ENCODE measurements at regions not wholly inside any gene's neighbourhood (a gene's known extent, or its start where the extent isn't known, plus 50 kb on each side); places are given as distances from the start of the nearest gene placed in this dataset.
A peak's percentile ranks its signal among the peaks of the same experiment; 100 is the strongest.

- H2AFZ ChIP-seq (ENCODE audit: low read depth, low read length), result no peak overlapping the region
- H3K36me3 ChIP-seq (ENCODE audit: control insufficient read depth, insufficient read depth, low read length), result no peaks in the 10 kb centered on the region
- no peak overlapping the region for H3K9ac ChIP-seq (ENCODE audit: insufficient read depth in 1 of 2, low read depth in 2 of 2, low read length in 2 of 2)
- no peaks in the 10 kb centered on the region for H3K4me1 ChIP-seq (replicated peaks in 1 of 2; ENCODE audit: control insufficient read depth in 2 of 2, insufficient read depth in 2 of 2, low read length in 2 of 2)
- no peak for DNase-seq (ENCODE audit: extremely low read depth in 1 of 4, low spot score in 3 of 4)
- TF ChIP-seq RFX1 (IDR thresholded peaks at IDR 0.05) (peak; percentile 74), DNMT1 (IDR thresholded peaks at IDR 0.05) (no peak)
- no TSS peak for BruUV-seq (replicated peaks)
- intact Hi-C loops (cut with micrococcal nuclease) (no loop called here), in situ Hi-C loops (cut with MboI) (no loop called here)
- ATAC-seq, result no peak
- no peak for FAIRE-seq
- H3K27ac ChIP-seq (ENCODE audit: extremely low read depth, low read depth, low read length), result no peak overlapping the region
- no peaks in the 10 kb centered on the region for H3K79me2 ChIP-seq (ENCODE audit: control insufficient read depth, insufficient read depth, low read length)
- CTCF ChIA-PET (ENCODE audit: low intra/inter-chr PET ratio), result no interaction called here
- no peak overlapping the region for H3K4me3 ChIP-seq
- peaks cover 3 to 11% of the 10 kb centered on the region in 2 experiments; a peak in 3 of 5 replicates for H3K27me3 ChIP-seq (ENCODE audit: control insufficient read depth in 2 of 2, insufficient read depth in 2 of 2, low read length in 2 of 2)
- no peaks in the 10 kb centered on the region for H4K20me1 ChIP-seq (replicated peaks; ENCODE audit: control insufficient read depth, insufficient read depth, low read length)
- H3K4me2 ChIP-seq (ENCODE audit: insufficient read depth, low read length), result no peak overlapping the region
- H3K9me3 ChIP-seq (replicated peaks; ENCODE audit: control insufficient read depth, insufficient read depth, low read depth, low read length), result no peaks in the 10 kb centered on the region
- POLR2A ChIA-PET, result no interaction called here
- WGBS (ENCODE audit: insufficient coverage, low coverage, missing lambda C conversion rate), result under 1% methylated on average over 6 of the region's 6 CpGs
- H3K9me1 ChIP-seq (ENCODE audit: control insufficient read depth, insufficient read depth, low read length), result no peaks in the 10 kb centered on the region
Measured at GRCh38 chr10:6711408-6711841, 131.3 kb upstream of the PRKCQ start.

- H3K27ac ChIP-seq (ENCODE audit: extremely low read depth, low read depth, low read length), result no peak overlapping the region
- ChIA-PET POLR2A (no interaction called here), CTCF (ENCODE audit: low intra/inter-chr PET ratio) (no interaction called here)
- H3K36me3 ChIP-seq (ENCODE audit: control insufficient read depth, insufficient read depth, low read length), result no peaks in the 10 kb centered on the region
- DNase-seq (ENCODE audit: extremely low read depth in 1 of 4, low spot score in 3 of 4) (no peak), ATAC-seq (no peak), FAIRE-seq (no peak)
- H3K9ac ChIP-seq (ENCODE audit: insufficient read depth in 1 of 2, low read depth in 2 of 2, low read length in 2 of 2), result no peak overlapping the region
- no TSS peak for BruUV-seq (replicated peaks)
- no peaks in the 10 kb centered on the region for H3K9me3 ChIP-seq (replicated peaks; ENCODE audit: control insufficient read depth, insufficient read depth, low read depth, low read length)
- intact Hi-C loops (cut with micrococcal nuclease) (no loop called here), in situ Hi-C loops (cut with MboI) (no loop called here)
- no peaks in the 10 kb centered on the region for H3K79me2 ChIP-seq (ENCODE audit: control insufficient read depth, insufficient read depth, low read length)
- H3K27me3 ChIP-seq (ENCODE audit: control insufficient read depth in 2 of 2, insufficient read depth in 2 of 2, low read length in 2 of 2), result peaks cover 9 to 13% of the 10 kb centered on the region in 2 experiments; a peak in 4 of 5 replicates
- H3K4me2 ChIP-seq (ENCODE audit: insufficient read depth, low read length), result no peak overlapping the region
- 27% methylated on average over 4 of the region's 4 CpGs for whole genome bisulfite sequencing (ENCODE audit: insufficient coverage, low coverage, missing lambda C conversion rate)
- H4K20me1 ChIP-seq (replicated peaks; ENCODE audit: control insufficient read depth, insufficient read depth, low read length), result no peaks in the 10 kb centered on the region
- no peaks in the 10 kb centered on the region for H3K4me1 ChIP-seq (replicated peaks in 1 of 2; ENCODE audit: control insufficient read depth in 2 of 2, insufficient read depth in 2 of 2, low read length in 2 of 2)
- H3K9me1 ChIP-seq (ENCODE audit: control insufficient read depth, insufficient read depth, low read length), result no peaks in the 10 kb centered on the region
- no peak overlapping the region for H3K4me3 ChIP-seq
- no peak overlapping the region for H2AFZ ChIP-seq (ENCODE audit: low read depth, low read length)
- TF ChIP-seq POLR2AphosphoS5 (IDR thresholded peaks at IDR 0.05; ENCODE audit: control insufficient read depth, insufficient read depth, low read depth, low read length) (no peak), PRMT5 (CRISPR knock-in tag; IDR thresholded peaks at IDR 0.05) (no peak), SREBF2 (CRISPR knock-in tag; IDR thresholded peaks at IDR 0.05) (no peak), FOXA3 (CRISPR knock-in tag; conservative IDR thresholded peaks at IDR 0.05 in 1 of 2, IDR thresholded peaks at IDR 0.05 in 1 of 2) (no peak), HMGXB4 (CRISPR knock-in tag; IDR thresholded peaks at IDR 0.05) (no peak), ZBTB49 (CRISPR knock-in tag; IDR thresholded peaks at IDR 0.05; ENCODE audit: borderline replicate concordance) (no peak), BRF1 (IDR thresholded peaks at IDR 0.05; ENCODE audit: borderline replicate concordance, extremely low read depth, insufficient read length) (no peak), CHD4 (IDR thresholded peaks at IDR 0.05; ENCODE audit: insufficient read depth, insufficient replicate concordance, low read depth, low read length, poor library complexity, severe bottlenecking) (no peak), ZNF347 (CRISPR knock-in tag; IDR thresholded peaks at IDR 0.05; ENCODE audit: low read depth) (no peak), NRF1 (conservative IDR thresholded peaks at IDR 0.05 in 1 of 2, IDR thresholded peaks at IDR 0.05 in 1 of 2) (no peak)
Measured at GRCh38 chr10:6707352-6707751, 127.3 kb upstream of the PRKCQ start.
